Muscle of back (tissue), 3 donors: ENCODE measurements at regions not wholly inside any gene's neighbourhood (a gene's known extent, or its start where the extent isn't known, plus 50 kb on each side); places are given as distances from the start of the nearest gene placed in this dataset.
"Not testable (repeated sequence)": the region's sequence is repeated elsewhere in the genome, so short reads cannot be mapped to it uniquely, and the experiment has no call there.

Source experiments
- DNase-seq, 3 donors: peaks; one replicate each; pipeline versions ENCODE4 v3.0.0 to v3.0.0-alpha.2; 2013

DNA sequence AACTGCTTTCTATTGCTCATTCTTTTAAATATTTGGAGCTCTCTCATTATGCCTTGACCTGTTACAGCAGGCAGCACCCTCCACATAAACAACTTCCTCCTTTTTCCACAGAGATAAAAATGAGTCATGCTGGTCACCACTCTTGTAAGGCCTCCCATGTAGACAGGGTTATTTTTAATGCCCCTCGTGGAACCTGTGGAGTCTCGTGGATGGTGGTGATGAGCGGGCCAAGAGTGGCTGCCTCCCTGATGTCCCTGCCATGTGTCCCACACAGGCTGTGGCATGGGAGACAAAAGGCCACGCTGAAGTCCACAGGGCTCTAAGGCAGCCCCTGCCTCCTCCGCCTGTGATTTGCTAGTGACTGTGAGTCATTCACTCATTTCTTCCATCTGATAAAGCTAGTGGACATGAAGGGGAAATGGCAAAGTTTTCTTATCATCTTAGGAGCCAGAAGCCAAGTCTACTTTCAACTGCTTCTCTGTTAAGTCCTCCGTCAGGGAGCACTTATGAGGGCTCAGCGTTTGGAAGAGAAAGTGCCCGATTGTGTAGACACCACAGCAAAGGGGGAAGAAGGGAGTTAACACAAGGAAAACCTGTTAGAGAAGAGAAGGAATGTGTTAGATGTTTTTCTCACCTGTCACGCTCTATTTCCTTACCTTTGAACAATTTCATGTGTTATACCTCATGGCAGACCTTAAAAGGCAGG, 121.6 kb upstream of the FAT1 start:
- DNase-seq = peak in 2 of 3 donors; percentile 39 to 57

DNA sequence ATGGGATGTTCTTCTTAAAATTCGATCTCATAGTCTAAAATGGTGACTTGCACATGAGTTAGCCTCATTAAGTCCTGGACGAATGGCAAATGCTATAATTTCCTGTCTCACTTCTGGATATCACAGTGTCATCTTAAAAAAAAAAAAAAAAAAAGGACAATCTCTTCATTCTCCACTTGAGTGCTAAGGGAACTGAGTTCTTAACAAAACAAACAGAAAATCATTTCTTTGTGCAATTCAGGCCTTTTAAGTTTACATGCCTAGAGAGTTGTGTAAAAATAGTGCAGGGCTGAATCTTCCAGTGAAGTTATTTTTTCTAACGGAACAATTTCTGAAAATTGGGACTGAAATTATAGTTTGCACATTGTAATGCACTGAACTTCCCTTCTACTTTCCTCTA, 122.8 kb upstream of the FAT1 start:
- DNase-seq = no peak

- DNase-seq = not testable (repeated sequence)
Observed at GRCh38 chr4:186847429-186848131, 123.9 kb upstream of the FAT1 start.

DNA sequence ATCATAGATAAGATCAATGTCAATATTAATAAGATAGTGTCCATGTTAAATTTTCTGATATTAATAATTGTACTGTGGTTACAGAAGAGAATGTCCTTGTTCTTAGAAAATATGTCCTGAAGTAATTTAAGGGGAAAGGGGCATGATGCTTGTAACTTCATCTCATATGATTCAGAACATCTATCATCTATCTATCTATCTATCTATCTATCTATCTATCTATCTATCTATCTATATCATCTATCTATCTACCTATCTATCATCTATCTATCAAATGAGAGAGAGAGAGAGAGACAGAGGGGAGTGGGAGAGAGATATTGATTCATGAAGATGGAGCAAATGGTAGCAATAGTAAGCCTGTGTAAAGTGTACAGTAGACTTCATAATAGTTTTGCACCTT, 124.8 kb upstream of the FAT1 start:
- no peak for DNase-seq

GRCh38 chr4:186851291-186852072, 127.8 kb upstream of the FAT1 start:
- DNase-seq = peak in 2 of 3 donors; percentile 5 to 19

GRCh38 chr4:186852073-186852420, 128.4 kb upstream of the FAT1 start:
- no peak for DNase-seq

GRCh38 chr4:186852964-186853391, 129.3 kb upstream of the FAT1 start:
- DNase-seq = peak in 1 of 3 donors; percentile 2

DNA sequence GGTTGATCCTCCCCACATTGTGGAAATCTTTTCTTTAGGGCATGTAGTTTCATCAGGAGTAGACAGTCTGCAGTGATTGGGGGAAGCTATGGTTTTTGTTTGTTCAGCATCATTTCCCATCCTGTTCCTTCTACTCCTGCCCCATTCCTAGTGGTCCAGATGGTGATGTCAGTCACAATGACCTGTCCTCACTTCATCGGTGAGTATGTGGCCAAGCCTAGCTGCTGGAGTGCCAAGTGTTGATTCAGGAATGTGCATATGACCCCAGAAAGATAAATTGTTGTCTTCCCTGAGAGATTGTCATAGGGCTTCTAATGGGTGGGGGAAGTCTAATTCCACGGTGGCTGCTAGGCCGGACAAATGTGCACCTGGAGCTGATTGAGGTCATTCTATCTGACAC, 130.6 kb upstream of the FAT1 start:
- no peak for DNase-seq

GRCh38 chr4:186855111-186855510, 131.5 kb upstream of the FAT1 start:
- no peak for DNase-seq

DNA sequence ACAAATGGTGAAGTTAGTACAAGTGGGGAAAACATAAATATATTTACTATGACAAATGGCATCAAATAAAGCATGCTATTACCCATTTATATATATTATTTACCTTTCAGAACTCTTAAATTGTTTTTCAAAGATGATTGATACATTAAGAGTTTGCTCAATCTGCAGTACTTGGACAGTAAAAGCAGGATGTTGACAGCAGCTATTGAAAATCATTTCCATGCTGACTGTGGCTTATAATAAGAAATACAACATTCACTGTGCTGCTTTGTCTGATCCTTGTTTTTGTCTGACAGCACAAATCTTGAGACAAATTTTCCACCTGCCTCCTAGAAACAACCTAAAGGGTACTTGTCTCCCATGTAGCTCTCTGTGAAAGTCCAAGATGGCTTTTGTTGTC, 134.1 kb upstream of the FAT1 start:
- no peak for DNase-seq

DNA sequence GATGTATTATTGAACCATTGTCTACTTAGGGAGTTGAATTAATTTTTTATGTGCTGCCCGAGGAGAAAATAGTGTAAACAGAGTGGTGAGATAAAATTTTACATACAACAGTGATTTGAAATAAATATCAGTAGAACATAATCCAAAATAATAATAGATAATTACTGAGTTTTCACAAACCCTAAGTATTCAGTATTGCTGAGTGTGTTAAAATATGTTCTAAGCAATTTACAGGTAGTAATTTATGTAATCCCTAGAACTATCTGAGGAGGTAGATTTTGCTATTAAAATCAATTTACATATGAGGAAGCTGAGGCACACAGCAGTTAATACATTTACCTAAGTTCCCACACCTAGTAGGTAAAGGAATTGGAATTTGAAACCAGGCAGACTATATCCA, 134.7 kb upstream of the FAT1 start:
- no peak for DNase-seq

- DNase-seq = no peak
Observed at GRCh38 chr4:186859420-186859819, 135.8 kb upstream of the FAT1 start.

DNA sequence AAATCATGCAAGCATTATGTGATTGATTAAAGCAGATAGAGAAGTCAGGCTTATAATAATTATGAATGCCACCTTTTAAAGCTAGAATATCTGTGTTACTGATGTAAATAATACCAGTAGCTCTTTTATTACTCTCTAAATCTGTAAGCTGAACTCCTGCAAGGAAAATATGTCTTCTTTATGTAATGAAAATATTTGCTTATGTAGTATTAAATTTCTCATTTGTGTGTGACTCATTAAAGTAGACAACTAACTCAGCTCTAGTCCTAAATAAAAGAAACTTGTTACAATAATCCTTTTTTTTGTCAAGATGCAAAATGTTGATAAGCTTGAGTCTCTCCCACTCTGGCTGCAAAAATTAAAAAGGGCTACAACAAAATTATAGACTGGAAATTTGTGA, 137.7 kb upstream of the FAT1 start:
- DNase-seq = no peak

- no peak for DNase-seq
Observed at GRCh38 chr4:186871856-186872255, 148.2 kb upstream of the FAT1 start.

GRCh38 chr4:186873095-186873494, 149.4 kb upstream of the FAT1 start:
- not testable (repeated sequence) for DNase-seq

DNA sequence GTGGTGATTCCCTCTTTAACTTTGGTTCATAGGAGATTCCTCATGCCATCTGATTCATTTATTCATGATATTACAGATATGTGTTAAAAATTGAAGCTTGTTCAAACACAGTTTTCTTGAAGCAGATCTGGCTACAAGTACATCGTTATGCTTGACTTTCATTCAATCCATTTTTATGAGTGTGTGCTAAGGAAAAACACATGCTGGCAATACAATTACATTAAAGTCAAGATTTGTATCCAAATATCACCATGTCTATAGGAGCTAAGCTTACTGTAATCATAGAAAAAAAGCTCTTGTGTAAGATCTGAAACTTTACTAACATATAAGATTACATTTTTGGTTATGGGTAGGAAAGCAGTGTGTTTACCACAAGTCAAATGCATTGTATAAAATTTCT, 151.8 kb upstream of the FAT1 start:
- no peak for DNase-seq

GRCh38 chr4:186876961-186877626, 153.4 kb upstream of the FAT1 start:
- DNase-seq = no peak

DNA sequence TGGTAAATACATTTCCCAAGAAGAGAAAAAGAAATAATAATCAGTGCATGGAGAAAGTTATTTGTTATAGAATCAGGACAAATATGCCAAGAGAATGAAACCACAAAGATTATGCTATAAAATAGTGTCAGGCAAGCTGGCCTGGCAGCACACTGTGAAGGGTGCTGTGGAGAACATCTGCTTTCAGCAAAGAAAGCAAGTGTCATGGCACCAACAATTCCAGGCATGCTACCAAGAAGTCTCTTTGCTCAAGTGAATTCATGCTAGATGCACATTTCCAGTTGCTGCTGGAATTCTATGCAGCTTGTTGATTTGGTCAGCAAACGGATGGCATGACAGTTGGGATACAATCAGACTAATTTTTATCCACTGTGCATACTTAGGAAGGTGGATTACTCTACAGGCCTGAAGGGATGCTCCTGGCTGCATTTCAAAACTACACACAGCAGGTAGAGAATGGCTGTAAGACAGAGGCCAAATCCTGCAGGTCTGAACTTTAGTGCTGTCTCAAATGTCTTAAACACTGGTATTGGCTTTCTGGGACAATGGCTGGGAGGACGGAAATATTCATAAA, 154.6 kb upstream of the FAT1 start:
- DNase-seq = peak in 2 of 3 donors; percentile 14 to 28

GRCh38 chr4:186881521-186882220, 158.0 kb upstream of the FAT1 start:
- peak in 1 of 3 donors; percentile 54 for DNase-seq

GRCh38 chr4:186882293-186882692, 158.6 kb upstream of the FAT1 start:
- no peak for DNase-seq

GRCh38 chr4:186885289-186885688, 161.6 kb upstream of the FAT1 start:
- no peak for DNase-seq
